ENCODE measurements at regions not wholly inside any gene's neighbourhood (a gene's known extent, or its start where the extent isn't known, plus 50 kb on each side); places are given as distances from the start of the nearest gene placed in this dataset.
"Not testable (repeated sequence)": the region's sequence is repeated elsewhere in the genome, so short reads cannot be mapped to it uniquely, and the experiment has no call there.

DNA sequence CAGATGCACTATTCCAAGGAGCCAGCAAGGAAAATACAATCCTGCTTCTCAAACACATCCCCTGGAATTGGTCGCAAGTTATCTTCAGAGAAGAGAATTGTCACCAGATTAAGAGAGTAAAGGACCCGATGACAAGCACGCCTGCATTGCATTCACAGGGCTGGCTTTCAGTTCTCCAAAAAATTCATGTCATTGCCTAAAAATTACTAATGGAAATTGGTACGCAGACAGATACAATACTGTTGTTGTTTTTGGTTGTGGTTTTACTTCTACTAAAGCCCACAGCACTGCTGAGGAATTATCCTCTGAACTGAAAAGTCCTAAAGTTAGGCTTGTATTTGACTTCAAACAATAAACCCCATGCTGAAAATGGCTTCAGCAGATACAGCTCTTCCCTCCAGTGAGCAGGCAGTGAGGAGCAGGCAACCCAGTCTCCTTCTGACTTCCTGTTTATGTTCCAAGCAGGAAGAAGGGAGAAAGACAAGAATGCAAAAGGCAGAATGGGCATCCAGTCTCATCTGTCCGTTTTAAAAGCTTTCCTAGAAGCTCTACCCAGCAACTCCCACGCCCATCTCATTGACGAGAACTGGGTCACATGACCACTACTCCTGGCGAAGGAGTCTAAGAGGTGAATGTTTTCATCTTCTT lies 80.6 kb upstream of the ZNF366 start:
- DNase-seq = no peak

DNA sequence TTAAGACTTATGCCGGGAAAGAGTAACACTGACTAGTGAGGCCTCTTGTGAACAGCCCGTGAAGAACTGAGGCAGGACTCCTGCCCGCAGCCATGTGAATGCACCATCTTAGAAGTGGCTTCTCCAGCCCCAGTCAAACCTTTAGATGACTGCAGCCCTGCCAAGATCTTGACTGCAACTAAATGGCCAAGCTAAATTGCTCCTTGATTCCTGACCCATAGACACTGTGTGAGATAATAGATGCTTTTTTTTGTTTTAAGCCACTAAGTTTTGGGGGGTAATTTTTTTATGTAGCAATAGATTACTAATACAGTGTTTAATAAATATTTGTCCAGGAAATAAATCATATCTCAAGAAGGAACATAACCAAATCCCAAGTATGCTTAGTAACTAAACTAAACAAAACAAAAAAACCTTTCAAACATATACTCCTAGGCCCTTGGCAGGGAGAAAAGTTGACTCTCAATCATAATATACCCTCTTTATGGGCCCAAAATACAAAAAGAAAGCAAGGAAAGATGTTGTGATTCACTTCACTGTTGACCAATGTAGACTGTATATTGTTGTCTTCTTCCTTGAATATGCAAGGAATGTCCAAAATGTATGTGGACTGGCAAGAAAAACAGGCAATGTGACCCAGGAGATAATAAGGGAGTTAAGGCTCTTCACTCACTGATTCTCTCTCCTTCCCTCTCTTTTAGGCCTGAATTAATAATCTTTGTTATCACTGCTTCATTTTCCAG lies 79.7 kb upstream of the ZNF366 start:
- DNase-seq = no peak

DNA sequence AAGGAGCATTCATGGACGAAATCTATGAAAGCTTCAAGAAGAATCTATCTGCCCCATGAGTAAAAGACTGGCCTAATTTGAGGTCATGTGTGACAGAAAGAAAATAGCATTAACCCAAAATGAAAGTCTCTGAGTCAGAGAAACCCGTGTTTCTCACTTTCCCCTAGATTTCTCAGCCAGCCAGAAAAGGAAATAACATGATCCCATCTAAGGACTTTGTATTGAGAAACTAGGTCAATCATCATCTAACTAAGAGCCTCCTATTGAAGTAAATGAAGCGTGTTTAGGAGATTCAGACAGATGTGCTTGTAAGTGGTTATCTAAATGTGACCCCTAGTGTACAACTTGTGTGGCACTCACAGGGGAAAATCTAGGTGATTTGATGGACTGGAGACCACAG lies 77.3 kb upstream of the ZNF366 start:
- DNase-seq = no peak

DNA sequence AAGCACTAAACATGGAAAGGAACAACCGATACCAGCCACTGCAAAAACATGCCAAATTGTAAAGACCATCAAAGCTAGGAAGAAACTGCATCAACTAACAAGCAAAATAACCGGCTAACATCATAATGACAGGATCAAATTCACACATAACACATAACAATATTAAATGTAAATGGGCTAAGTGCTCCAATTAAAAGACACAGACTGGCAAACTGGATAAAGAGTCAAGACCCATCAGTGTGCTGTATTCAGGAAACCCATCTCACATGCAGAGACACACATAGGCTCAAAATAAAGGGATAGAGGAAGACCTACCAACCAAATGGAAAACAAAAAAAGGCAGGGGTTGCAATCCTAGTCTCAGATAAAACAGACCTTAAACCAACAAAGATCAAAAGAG lies 72.1 kb upstream of the ZNF366 start:
- DNase-seq = not testable (repeated sequence)

DNA sequence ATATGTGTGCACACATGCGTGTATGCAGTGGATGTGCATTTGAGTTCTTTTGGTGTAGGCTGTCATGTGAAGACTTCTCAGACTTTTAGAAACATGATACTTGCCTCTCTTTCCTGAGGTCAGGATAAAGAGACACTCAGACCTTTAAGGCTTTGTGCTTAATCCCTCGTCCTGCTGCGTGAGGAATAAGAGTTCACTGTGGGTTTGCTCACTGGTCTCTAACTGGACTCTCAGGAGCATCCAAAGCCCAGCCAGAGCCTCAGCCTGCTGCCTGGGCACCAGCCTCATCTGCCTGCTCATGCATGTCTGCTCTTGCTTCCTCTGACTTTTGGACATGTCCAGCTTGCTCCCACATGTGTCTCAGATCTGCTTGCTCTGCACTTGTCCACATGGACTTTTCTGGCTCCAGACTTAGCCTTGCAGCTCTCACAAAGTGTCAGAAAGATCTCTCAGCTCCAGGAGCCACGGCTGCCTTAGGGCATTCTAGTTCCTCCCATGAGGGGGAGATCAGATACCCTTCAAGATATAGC lies 65.1 kb upstream of the ZNF366 start:
- no peak for DNase-seq

DNA sequence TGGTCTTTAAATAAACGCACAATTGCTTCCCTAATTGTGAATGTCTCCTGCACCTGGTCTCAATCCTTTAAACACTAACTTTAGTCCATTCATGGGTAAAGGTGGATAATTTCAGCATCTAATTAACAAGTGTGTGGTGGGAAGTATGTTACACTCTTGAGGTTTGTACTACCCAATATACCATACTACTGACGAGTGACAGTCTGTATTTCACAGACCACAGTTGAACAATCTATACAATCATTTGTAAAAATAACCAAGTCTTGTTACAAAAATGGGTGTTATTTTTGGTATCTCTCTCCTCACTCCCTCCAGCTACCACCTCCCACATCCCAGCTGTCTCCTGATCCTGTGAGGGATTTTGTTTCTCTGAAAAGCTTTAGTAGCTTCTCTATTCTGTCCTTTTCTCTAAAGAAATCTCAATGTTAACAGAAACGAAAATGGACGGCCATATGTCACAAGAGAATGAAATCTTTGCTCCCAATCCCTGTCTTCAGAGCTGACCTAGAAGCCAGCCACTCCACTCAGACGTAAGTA lies 62.3 kb upstream of the ZNF366 start:
- DNase-seq = no peak

DNA sequence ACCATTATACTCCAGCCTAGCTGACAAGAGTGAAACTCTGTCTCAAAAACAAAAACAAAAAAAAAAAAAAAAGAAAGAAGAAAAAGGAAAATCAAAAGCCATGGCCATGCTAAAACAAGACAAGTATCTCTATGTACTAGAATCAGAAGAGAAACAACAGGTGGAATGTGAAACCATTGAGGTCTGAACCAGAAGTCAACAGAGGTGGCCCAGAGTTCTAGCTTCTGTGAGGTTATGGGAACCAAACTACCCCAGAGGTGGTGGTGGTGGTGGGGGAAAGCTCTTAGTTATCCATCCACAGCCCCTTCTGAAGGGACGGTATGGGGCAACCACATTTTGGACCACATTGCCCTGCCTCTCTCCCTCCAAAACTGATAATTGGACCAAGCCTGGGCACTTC lies 59.5 kb upstream of the ZNF366 start:
- no peak for DNase-seq

DNA sequence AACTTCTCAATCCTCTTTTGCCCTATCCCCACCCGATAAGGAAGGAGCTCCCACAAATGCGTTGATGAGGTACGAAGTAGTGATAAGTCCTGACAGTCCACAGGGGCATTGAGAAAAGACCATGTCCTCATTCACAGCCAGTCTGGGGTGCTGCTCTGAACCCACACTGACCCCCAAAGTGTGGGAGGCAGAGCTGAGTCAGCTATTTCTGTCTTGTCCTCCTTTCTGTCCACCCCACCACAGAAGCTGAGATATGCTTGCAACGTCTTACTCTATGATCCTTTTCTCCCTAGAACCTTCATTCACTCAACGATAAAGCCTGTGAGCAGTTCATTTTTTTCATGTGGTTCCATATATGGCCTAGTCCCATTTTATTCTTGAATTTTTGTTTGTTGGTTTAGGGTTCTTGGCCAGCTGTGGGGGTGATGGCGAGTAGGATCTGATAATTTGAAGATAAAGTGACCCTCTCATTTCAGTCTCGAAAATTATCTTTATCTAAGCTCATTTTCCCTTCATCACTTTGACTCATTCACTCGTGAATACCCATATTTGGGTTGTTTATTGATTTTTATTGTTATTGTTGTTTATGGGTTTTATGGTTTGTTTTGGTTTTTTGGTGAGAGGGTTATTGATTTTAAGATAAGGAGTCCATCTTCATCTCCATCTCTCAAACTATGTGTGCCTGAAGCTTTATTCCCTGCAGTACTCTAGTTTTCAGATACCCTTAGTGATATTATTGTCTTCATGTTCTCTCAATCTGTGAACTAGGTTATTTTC lies 58.5 kb upstream of the ZNF366 start:
- DNase-seq = no peak

DNA sequence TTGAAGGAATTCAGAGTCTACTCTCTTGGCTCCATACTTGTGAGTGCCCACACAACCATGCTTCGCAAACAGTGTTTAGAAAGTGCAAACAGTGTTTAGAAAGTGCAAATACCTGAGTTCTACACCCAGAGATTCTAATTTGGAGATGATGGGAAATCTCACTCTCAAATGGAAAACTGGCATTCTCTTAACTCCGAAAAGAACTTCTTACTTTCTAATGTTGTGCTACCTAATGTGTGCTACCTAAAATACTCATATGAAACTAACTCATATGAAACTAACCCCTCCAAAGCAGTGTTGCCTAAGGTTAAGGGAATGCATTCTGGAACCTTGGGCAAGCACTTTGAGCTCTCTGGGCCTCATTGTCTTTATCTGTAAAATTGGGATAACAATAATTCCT lies 55.5 kb upstream of the ZNF366 start:
- DNase-seq = no peak

DNA sequence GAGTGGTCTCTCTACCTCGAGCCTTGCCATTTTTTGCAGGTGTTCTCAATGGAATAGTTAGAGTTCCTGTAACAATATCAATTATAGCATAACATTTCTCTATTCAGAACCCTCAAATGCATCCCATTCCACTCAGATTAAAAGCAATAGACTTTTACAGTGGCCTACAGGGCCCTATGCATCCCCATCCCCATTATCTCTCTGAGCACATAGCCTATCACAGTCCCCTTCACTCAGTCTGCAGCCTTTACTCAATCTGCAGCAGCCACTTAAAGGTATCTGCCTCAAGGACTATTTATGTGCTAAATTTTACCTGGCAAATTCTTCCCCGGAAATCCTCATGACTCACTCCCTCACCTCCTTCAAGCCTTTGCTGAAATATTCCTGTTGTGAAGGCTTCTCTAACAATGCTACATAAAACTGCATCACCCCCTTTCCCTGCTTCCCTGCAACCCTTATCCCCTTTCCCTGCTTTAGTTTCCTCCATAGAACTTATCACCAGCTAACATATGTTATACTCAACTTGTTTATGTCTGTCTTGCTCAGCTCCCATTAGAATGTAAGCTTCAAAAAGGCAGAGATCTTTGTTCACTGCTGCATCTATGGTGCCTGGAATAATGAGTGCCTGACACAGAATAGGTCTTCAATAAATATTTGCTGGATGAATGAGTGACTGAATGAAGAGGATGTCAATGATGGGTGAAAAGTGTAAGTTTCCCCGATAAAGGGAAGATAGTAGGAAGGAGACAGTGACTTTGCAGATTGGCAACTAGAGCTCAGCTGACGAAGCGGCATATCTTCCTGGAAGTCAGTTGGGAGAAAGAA lies 54.1 kb upstream of the ZNF366 start:
- DNase-seq = no peak

DNA sequence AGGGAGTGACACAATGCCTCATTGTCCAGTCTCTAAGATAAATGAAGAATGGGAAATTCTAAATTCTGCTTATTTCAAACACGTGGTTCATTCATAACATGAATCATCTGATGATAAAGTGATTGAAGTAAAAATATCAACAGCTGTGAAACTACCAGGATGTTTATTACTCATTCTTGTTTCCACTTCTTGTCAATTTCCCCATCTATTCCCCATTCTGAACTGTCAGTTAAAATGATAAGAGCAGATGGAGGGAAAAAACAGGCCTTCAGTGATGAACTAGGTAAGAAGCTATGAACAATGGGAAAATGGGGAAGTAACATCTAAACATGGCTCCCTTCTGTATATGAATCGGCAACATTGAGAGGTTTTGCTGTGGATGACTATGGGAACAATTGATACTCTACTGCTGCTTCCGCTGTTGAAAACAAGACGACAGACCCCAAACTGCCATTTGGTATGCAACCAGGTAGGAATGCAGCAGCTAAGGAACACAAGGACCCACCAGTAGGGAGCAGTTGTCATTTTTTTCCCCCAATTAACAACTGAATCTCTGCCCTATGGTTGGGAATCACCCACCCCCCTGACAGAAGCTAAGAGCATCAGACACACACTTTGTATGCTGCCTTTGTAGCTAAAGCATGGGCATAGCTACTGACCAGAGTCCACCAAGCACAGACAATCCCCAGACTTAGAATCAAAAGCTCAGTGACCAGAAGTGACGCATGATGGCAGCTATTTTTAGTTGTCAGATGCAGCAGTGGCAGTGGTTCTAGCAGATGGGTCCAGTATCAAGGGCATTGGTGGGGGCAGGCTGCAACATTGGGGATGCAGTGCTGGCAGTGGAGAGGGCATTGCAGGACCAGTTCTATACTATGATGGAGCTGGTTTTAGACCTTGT lies 52.9 kb upstream of the ZNF366 start:
- DNase-seq = no peak

DNA sequence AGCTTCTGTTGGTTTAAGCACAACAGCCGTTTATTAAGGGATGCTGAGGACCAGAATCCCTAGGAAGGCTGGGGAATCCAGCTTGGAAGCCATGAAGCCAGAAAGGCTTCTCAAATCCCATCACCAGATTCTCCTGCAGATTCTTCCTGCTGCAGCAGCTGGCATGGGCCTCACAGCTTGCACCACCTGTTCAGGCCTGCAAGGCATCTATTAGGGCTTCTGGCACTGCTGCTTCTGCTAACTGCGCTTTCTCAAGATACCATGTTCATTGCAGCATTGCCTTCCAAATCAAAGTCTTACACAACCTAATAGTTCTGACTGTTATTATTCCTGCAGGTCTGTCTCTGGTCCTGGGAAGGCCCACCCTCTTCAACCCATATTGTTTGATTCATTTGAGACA lies 51.2 kb upstream of the ZNF366 start:
- no peak for DNase-seq

DNA sequence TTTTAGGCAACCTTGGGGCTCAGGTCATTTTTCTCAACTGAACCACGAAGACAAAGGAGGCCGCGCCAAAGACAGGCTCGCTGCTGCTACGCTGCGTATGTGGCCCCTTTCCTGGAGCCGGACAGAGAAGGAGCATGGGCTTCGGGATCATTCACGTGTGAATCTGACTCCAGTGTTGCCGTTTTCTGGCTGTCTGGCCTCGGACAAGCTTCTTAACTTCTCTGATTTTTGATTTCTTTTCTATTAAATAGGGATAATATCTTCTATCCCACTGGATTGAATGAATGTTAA lies 50.8 kb upstream of the ZNF366 start:
- DNase-seq = no peak

DNA sequence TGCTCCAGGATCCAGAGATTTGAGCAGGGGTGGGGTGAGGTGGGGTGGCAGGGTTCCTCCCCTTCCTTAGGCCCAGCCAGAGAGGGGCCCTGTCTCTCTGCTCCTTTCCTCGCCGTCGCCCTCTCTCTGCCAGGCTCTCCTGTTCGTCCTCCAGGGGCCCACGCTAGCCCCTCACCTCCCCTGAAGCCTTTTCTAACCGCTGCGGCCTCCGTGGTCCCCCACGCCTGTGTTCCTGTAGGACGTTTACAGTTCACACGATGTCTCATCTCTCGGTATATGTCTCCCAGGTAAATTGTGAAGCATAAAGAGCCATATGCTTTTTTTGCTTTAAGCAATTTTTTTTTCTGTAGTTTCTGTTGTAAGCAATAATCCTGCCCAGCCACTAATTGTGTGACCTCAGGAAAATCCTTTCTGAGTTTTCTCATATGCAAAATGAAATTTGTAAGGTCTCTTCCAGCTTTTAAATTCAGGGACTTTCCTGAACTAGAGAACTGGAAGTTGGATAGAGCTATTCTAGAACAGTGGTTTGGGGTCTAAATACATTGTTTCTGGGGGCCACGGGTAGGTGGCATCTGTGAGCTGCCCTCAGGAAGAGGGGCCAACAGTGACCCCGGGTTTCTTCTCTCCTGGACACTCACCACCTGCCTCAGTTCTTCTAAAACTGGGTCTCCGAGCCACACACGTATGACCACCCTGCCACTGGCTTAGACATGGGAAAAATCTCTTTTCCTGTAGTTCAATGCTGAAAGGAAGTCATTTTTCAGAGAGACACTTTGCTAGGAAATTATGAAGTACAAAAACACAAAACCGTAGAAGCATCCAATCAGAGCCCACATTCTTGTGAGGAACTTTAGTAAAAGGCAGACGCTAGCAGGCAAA lies 50.2 kb upstream of the ZNF366 start:
- no peak for DNase-seq

All from NCI-H1092 treated with DMSO at 0.1 percent for 48 hours (cell line).